PFSK-1 (cell line): ENCODE measurements at regions not wholly inside any gene's neighbourhood (a gene's known extent, or its start where the extent isn't known, plus 50 kb on each side); places are given as distances from the start of the nearest gene placed in this dataset.

Source experiments
- POLR2AphosphoS5 ChIP-seq: IDR thresholded peaks from 2 replicates; pipeline ENCODE4 v1.6.1; 2012; ENCODE audit warnings: low read depth, mild to moderate bottlenecking, control low read depth, low read length, moderate library complexity
- REST ChIP-seq, 2 experiments: IDR thresholded peaks; 2 replicates each; pipeline versions ENCODE4 v1.6.1 to v1.8.0; 2011 to 2012; ENCODE audit warnings: low read depth in 2 of 2, low read length in 2 of 2, control low read depth in 1 of 2, inconsistent platforms in 1 of 2, mild to moderate bottlenecking in 1 of 2, moderate library complexity in 1 of 2; ENCODE audit not compliant: insufficient read depth in 1 of 2
- SIN3A ChIP-seq: IDR thresholded peaks from 2 replicates; pipeline ENCODE4 v1.6.1; 2012; ENCODE audit warnings: mild to moderate bottlenecking, low read length, moderate library complexity, borderline replicate concordance; ENCODE audit not compliant: insufficient read depth
- TAF1 ChIP-seq: IDR thresholded peaks from 2 replicates; pipeline ENCODE4 v1.6.1; 2012; ENCODE audit warnings: low read length, control low read depth, borderline replicate concordance; ENCODE audit not compliant: insufficient read depth

- TF ChIP-seq POLR2AphosphoS5 (no peak), TAF1 (no peak), SIN3A (no peak), REST (IDR thresholded peaks at IDR 0.05; ENCODE audit: insufficient read depth in 1 of 2, low read depth in 2 of 2, low read length in 2 of 2) (no peak)
Observed at GRCh38 chr2:66171530-66171929, 263.4 kb upstream of the MEIS1 start.
